Activated naive CD8-positive, alpha-beta T cell (primary cell): ENCODE measurements at regions not wholly inside any gene's neighbourhood (a gene's known extent, or its start where the extent isn't known, plus 50 kb on each side); places are given as distances from the start of the nearest gene placed in this dataset.

ENCODE experiments used
- H3K27ac Mint-ChIP-seq: one replicate; pipeline ENCODE4 v1.8.0; 2021; ENCODE audit warnings: mixed read lengths
- H3K27me3 Mint-ChIP-seq: one replicate; pipeline ENCODE4 v1.8.0; 2021; ENCODE audit warnings: mixed read lengths
- H3K36me3 Mint-ChIP-seq: one replicate; pipeline ENCODE4 v1.8.0; 2021; ENCODE audit warnings: mixed read lengths
- H3K4me1 Mint-ChIP-seq: one replicate; pipeline ENCODE4 v1.8.0; 2021; ENCODE audit warnings: low read depth, mixed read lengths
- H3K4me3 Mint-ChIP-seq: one replicate; pipeline ENCODE4 v1.8.0; 2021; ENCODE audit warnings: mild to moderate bottlenecking, mixed read lengths
- H3K9me3 Mint-ChIP-seq: one replicate; pipeline ENCODE4 v1.8.0; 2021; ENCODE audit warnings: low read depth, mixed read lengths

GRCh38 chr14:97544571-97544970 is 747.4 kb downstream of the VRK1 start:
- Mint-ChIP-seq H3K27me3 (no peaks in the 10 kb centered on the region), H3K9me3 (no peaks in the 10 kb centered on the region), H3K4me1 (peaks cover 16% of the 10 kb centered on the region), H3K36me3 (no peaks in the 10 kb centered on the region), H3K4me3 (no peak overlapping the region), H3K27ac (no peak overlapping the region)

GRCh38 chr14:97546491-97547230 is 749.5 kb downstream of the VRK1 start:
- Mint-ChIP-seq H3K4me1 (peaks cover 14% of the 10 kb centered on the region), H3K36me3 (no peaks in the 10 kb centered on the region), H3K27ac (no peak overlapping the region), H3K27me3 (no peaks in the 10 kb centered on the region), H3K4me3 (no peak overlapping the region), H3K9me3 (no peaks in the 10 kb centered on the region)

GRCh38 chr14:97550463-97550862 is 753.3 kb downstream of the VRK1 start:
- Mint-ChIP-seq H3K9me3 (no peaks in the 10 kb centered on the region), H3K4me3 (no peak overlapping the region), H3K4me1 (no peaks in the 10 kb centered on the region), H3K27me3 (no peaks in the 10 kb centered on the region), H3K27ac (no peak overlapping the region), H3K36me3 (no peaks in the 10 kb centered on the region)

GRCh38 chr14:97554597-97554996 is 757.4 kb downstream of the VRK1 start:
- Mint-ChIP-seq H3K27ac (no peak overlapping the region), H3K4me1 (no peaks in the 10 kb centered on the region), H3K4me3 (no peak overlapping the region), H3K27me3 (no peaks in the 10 kb centered on the region), H3K9me3 (peaks cover 8% of the 10 kb centered on the region), H3K36me3 (peaks cover 6% of the 10 kb centered on the region)

- Mint-ChIP-seq H3K27me3 (no peaks in the 10 kb centered on the region), H3K9me3 (peaks cover 7% of the 10 kb centered on the region), H3K27ac (no peak overlapping the region), H3K4me1 (no peaks in the 10 kb centered on the region), H3K4me3 (no peak overlapping the region), H3K36me3 (peaks cover 15% of the 10 kb centered on the region)
Measured at GRCh38 chr14:97564334-97564733, 767.2 kb downstream of the VRK1 start.

GRCh38 chr14:97571201-97571600 is 774.0 kb downstream of the VRK1 start:
- Mint-ChIP-seq H3K9me3 (no peaks in the 10 kb centered on the region), H3K4me1 (peaks cover 4% of the 10 kb centered on the region), H3K27ac (no peak overlapping the region), H3K27me3 (no peaks in the 10 kb centered on the region), H3K4me3 (no peak overlapping the region), H3K36me3 (peaks cover 11% of the 10 kb centered on the region)

- Mint-ChIP-seq H3K27ac (no peak overlapping the region), H3K4me3 (no peak overlapping the region), H3K27me3 (no peaks in the 10 kb centered on the region), H3K4me1 (peaks cover 4% of the 10 kb centered on the region), H3K36me3 (peaks cover 11% of the 10 kb centered on the region), H3K9me3 (no peaks in the 10 kb centered on the region)
Measured at GRCh38 chr14:97571866-97572555, 774.8 kb downstream of the VRK1 start.

GRCh38 chr14:97572583-97573458 is 775.6 kb downstream of the VRK1 start:
- Mint-ChIP-seq H3K4me1 (peaks cover 4% of the 10 kb centered on the region), H3K27ac (no peak overlapping the region), H3K4me3 (no peak overlapping the region), H3K36me3 (peaks cover 11% of the 10 kb centered on the region), H3K9me3 (no peaks in the 10 kb centered on the region), H3K27me3 (no peaks in the 10 kb centered on the region)

GRCh38 chr14:97575677-97576076 is 778.5 kb downstream of the VRK1 start:
- peaks cover 6% of the 10 kb centered on the region for H3K36me3 Mint-ChIP-seq
- no peak overlapping the region for H3K27ac Mint-ChIP-seq
- peaks cover 9% of the 10 kb centered on the region for H3K4me1 Mint-ChIP-seq
- no peaks in the 10 kb centered on the region for H3K27me3 Mint-ChIP-seq
- no peaks in the 10 kb centered on the region for H3K9me3 Mint-ChIP-seq
- no peak overlapping the region for H3K4me3 Mint-ChIP-seq

- Mint-ChIP-seq H3K4me3 (no peak overlapping the region), H3K27me3 (no peaks in the 10 kb centered on the region), H3K4me1 (peaks cover 9% of the 10 kb centered on the region), H3K36me3 (peaks cover 4% of the 10 kb centered on the region), H3K9me3 (peaks cover 6% of the 10 kb centered on the region), H3K27ac (no peak overlapping the region)
Measured at GRCh38 chr14:97578982-97579548, 781.9 kb downstream of the VRK1 start.

GRCh38 chr14:97581016-97581415 is 783.8 kb downstream of the VRK1 start:
- H3K27me3 Mint-ChIP-seq = no peaks in the 10 kb centered on the region
- H3K27ac Mint-ChIP-seq = no peak overlapping the region
- peaks cover 6% of the 10 kb centered on the region for H3K36me3 Mint-ChIP-seq
- H3K4me1 Mint-ChIP-seq = peaks cover 5% of the 10 kb centered on the region
- H3K9me3 Mint-ChIP-seq = peaks cover 8% of the 10 kb centered on the region
- H3K4me3 Mint-ChIP-seq = no peak overlapping the region

- no peaks in the 10 kb centered on the region for H3K27me3 Mint-ChIP-seq
- H3K9me3 Mint-ChIP-seq = peaks cover 8% of the 10 kb centered on the region
- H3K4me1 Mint-ChIP-seq = peaks cover 5% of the 10 kb centered on the region
- no peak overlapping the region for H3K27ac Mint-ChIP-seq
- no peak overlapping the region for H3K4me3 Mint-ChIP-seq
- H3K36me3 Mint-ChIP-seq = peaks cover 6% of the 10 kb centered on the region
Measured at GRCh38 chr14:97582022-97582421, 784.8 kb downstream of the VRK1 start.

GRCh38 chr14:97584528-97584927 is 787.3 kb downstream of the VRK1 start:
- Mint-ChIP-seq H3K27ac (no peak overlapping the region), H3K4me3 (no peak overlapping the region), H3K4me1 (peaks cover 13% of the 10 kb centered on the region), H3K36me3 (peaks cover 11% of the 10 kb centered on the region), H3K9me3 (peaks cover 8% of the 10 kb centered on the region), H3K27me3 (no peaks in the 10 kb centered on the region)

- peaks cover 9% of the 10 kb centered on the region for H3K36me3 Mint-ChIP-seq
- H3K9me3 Mint-ChIP-seq = peaks cover 4% of the 10 kb centered on the region
- H3K4me3 Mint-ChIP-seq = no peak overlapping the region
- H3K27ac Mint-ChIP-seq = no peak overlapping the region
- H3K4me1 Mint-ChIP-seq = peaks cover 38% of the 10 kb centered on the region
- no peaks in the 10 kb centered on the region for H3K27me3 Mint-ChIP-seq
Measured at GRCh38 chr14:97592341-97592980, 795.3 kb downstream of the VRK1 start.
